OCI-LY7 (cell line): ENCODE measurements at regions not wholly inside any gene's neighbourhood (a gene's known extent, or its start where the extent isn't known, plus 50 kb on each side); places are given as distances from the start of the nearest gene placed in this dataset.

ENCODE experiments used
- BruUV-seq: library from RNA; stranded (reverse); fragments of 400-500 nt; replicated peaks from 2 replicates; lab custom pipeline; 2021; lab: Mats Ljungman, UMichigan
- CTCF ChIA-PET: fragments of 300-600 bp; sonication (Branson Sonifier 250); formaldehyde crosslinking; loops from one replicate; lab custom pipeline; 2022; ENCODE audit warnings: antibody characterized with exemption; ENCODE audit not compliant: unreplicated experiment; lab: Charles Lee
- POLR2A ChIA-PET: fragments of 300-600 bp; sonication (Branson Sonifier 250); formaldehyde crosslinking; loops from one replicate; lab custom pipeline; 2022; ENCODE audit warnings: antibody characterized with exemption; lab: Charles Lee
- DNase-seq: peaks from one replicate; pipeline ENCODE4 v3.0.0-alpha.2; 2015; ENCODE audit warnings: low spot score
- H2AFZ ChIP-seq: fragments of 200-600 bp; sonication (generic), shearing (Covaris generic); 2 replicates; pipeline ENCODE4 v1.6.1; 2014; ENCODE audit warnings: mild to moderate bottlenecking, antibody characterized with exemption, low read length, moderate library complexity
- H3K27ac ChIP-seq: fragments of 200-600 bp; sonication (generic); 2 replicates; pipeline ENCODE4 v1.5.1; 2014; ENCODE audit warnings: mixed run types, low read depth, mild to moderate bottlenecking, moderate library complexity, low read length, inconsistent platforms; ENCODE audit not compliant: poor library complexity, severe bottlenecking
- H3K36me3 ChIP-seq: fragments of 200-600 bp; sonication (generic); 2 replicates; pipeline ENCODE4 v1.6.1; 2014; ENCODE audit warnings: mild to moderate bottlenecking, antibody characterized with exemption, low read length, moderate library complexity, mixed read lengths; ENCODE audit not compliant: insufficient read depth
- H3K4me1 ChIP-seq: fragments of 200-600 bp; sonication (generic); 2 replicates; pipeline ENCODE4 v1.5.1; 2014; ENCODE audit warnings: mild to moderate bottlenecking, low read length; ENCODE audit not compliant: insufficient read depth, poor library complexity, severe bottlenecking
- H3K4me2 ChIP-seq: fragments of 200-600 bp; sonication (generic); 2 replicates; pipeline ENCODE4 v1.6.1; 2014; ENCODE audit warnings: mild to moderate bottlenecking, low read length
- H3K4me3 ChIP-seq: fragments of 200-600 bp; sonication (generic); 2 replicates; pipeline ENCODE4 v1.5.1; 2014; ENCODE audit warnings: mild to moderate bottlenecking, low read depth, low read length; ENCODE audit not compliant: poor library complexity, severe bottlenecking
- H3K79me2 ChIP-seq: fragments of 200-600 bp; sonication (generic); 2 replicates; pipeline ENCODE4 v1.6.1; 2016; ENCODE audit warnings: low read depth, mild to moderate bottlenecking, low read length, moderate library complexity, mixed read lengths; ENCODE audit not compliant: insufficient read depth
- H3K9me2 ChIP-seq: fragments of 200-600 bp; sonication (generic); 2 replicates; pipeline ENCODE4 v1.6.1; 2016; ENCODE audit warnings: mild to moderate bottlenecking, low read length, mixed read lengths; ENCODE audit not compliant: insufficient read depth
- H3K9me3 ChIP-seq: fragments of 200-600 bp; sonication (generic); 2 replicates; pipeline ENCODE4 v1.6.1; 2014; ENCODE audit warnings: mild to moderate bottlenecking, mixed run types, low read length, mixed read lengths
- H4K20me1 ChIP-seq: fragments of 200-600 bp; sonication (generic); 2 replicates; pipeline ENCODE4 v1.6.1; 2014; ENCODE audit warnings: mild to moderate bottlenecking, antibody characterized with exemption, low read length, moderate library complexity, mixed read lengths; ENCODE audit not compliant: insufficient read depth
- EZH2phosphoT487 ChIP-seq: fragments of 200-600 bp; sonication (generic); IDR thresholded peaks from 2 replicates; pipeline ENCODE4 v1.6.1; 2018; ENCODE audit warnings: low read depth, borderline replicate concordance, mild to moderate bottlenecking, mixed run types, antibody characterized with exemption, low read length, moderate library complexity, mixed read lengths
- intact Hi-C: fragments of 100-400 bp; cut with micrococcal nuclease; formaldehyde crosslinking; loops from one replicate; pipeline ENCODE4 v1.10.0; 2022; ENCODE audit not compliant: unreplicated experiment
- TF ChIP-seq, protein P1 (sequence below): fragments of 200-600 bp; sonication (generic); conservative IDR thresholded peaks from 2 replicates; pipeline ENCODE4 v1.5.1; 2014; ENCODE audit warnings: mild to moderate bottlenecking, antibody characterized with exemption, low read length, moderate library complexity, mixed read lengths

DNA sequence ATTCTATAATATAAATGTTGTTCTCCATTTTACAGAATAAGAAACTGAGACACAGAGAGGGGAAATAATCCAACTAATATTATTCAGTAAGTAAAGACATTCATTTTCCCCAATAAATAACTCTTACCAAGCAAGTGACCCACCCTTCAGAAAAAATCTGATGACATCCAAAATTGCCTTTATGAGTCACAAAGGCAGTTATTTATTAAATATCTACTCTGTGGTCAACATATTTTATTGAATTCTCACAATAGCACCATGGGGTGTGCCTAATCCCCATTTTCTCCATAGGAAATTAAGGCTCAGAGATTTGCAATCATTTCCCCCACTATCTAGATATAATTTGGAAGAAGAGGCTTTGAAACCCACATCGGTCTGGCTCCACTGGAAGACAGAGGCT is 161.5 kb upstream of the ISX start:
- no peak overlapping the region for H3K27ac ChIP-seq
- no peaks in the 10 kb centered on the region for H4K20me1 ChIP-seq
- no peaks in the 10 kb centered on the region for H3K79me2 ChIP-seq
- H3K9me2 ChIP-seq, result no peaks in the 10 kb centered on the region
- BruUV-seq, result no TSS peak
- H3K36me3 ChIP-seq, result no peaks in the 10 kb centered on the region
- no peak overlapping the region for H3K4me2 ChIP-seq
- intact Hi-C loops, result no loop called here
- TF ChIP-seq, protein P1, sequence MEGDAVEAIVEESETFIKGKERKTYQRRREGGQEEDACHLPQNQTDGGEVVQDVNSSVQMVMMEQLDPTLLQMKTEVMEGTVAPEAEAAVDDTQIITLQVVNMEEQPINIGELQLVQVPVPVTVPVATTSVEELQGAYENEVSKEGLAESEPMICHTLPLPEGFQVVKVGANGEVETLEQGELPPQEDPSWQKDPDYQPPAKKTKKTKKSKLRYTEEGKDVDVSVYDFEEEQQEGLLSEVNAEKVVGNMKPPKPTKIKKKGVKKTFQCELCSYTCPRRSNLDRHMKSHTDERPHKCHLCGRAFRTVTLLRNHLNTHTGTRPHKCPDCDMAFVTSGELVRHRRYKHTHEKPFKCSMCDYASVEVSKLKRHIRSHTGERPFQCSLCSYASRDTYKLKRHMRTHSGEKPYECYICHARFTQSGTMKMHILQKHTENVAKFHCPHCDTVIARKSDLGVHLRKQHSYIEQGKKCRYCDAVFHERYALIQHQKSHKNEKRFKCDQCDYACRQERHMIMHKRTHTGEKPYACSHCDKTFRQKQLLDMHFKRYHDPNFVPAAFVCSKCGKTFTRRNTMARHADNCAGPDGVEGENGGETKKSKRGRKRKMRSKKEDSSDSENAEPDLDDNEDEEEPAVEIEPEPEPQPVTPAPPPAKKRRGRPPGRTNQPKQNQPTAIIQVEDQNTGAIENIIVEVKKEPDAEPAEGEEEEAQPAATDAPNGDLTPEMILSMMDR, result no peak
- no peak for TF ChIP-seq EZH2phosphoT487
- H3K9me3 ChIP-seq, result no peaks in the 10 kb centered on the region
- H2AFZ ChIP-seq, result no peak overlapping the region
- no peak for DNase-seq
- CTCF ChIA-PET, result no interaction called here
- POLR2A ChIA-PET, result no interaction called here
- H3K4me3 ChIP-seq, result no peak overlapping the region
- no peaks in the 10 kb centered on the region for H3K4me1 ChIP-seq

DNA sequence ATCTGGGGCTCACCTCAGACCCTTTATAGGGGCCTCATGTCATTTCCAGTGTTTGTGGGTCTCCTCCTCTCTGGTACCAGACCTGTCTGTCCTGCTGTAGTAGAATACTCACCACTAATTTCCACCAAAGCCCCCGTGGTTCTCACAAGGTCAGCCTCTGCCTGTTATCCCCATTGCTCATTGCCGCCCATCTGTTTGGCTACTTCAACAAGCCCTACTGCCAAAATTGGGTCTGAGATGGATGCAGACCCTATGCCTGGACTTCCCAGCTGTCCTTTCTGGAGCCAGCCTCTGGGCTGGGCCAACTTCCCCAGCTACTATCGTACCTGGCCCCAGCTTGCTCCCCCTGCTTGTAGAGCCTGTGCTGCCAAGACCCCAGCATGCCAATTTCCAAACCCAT is 152.1 kb upstream of the ISX start:
- Histone ChIP-seq H3K4me1 (no peaks in the 10 kb centered on the region), H3K9me2 (no peaks in the 10 kb centered on the region), H3K9me3 (no peaks in the 10 kb centered on the region), H3K79me2 (no peaks in the 10 kb centered on the region), H2AFZ (no peak overlapping the region), H4K20me1 (no peaks in the 10 kb centered on the region), H3K4me3 (no peak overlapping the region), H3K27ac (no peak overlapping the region), H3K4me2 (no peak overlapping the region), H3K36me3 (no peaks in the 10 kb centered on the region)
- ChIA-PET CTCF (no interaction called here), POLR2A (interaction anchor here (0.6 kb wide), 1 partner anchor 374 kb away, joined by 3 read pairs; no protein-coding TSS in a partner anchor)
- TF ChIP-seq EZH2phosphoT487, result no peak
- TF ChIP-seq, protein P1, result no peak
- intact Hi-C loops, result no loop called here
- no peak for DNase-seq
- no TSS peak for BruUV-seq

DNA sequence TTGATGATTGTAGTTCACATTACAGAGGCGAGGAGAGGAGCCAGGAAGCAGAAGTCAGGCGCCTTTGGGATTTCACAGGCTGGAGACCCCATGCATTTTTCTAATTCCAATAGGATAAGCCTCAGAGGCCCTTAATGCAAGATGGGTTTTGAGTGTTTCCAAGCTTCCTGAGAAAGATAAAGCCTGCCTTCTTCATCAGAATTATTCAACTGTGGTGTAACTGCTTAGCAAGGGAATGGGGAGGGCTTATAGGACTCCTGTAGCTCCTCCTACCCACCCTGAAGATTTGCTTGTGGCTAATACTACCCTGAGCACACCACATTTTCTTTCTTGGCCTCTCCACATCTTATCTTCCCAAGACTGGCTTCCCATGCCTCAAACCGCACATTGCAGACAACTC is 151.1 kb upstream of the ISX start:
- intact Hi-C loops, result no loop called here
- Histone ChIP-seq H3K4me1 (no peaks in the 10 kb centered on the region), H3K36me3 (no peaks in the 10 kb centered on the region), H4K20me1 (no peaks in the 10 kb centered on the region), H3K9me2 (no peaks in the 10 kb centered on the region), H3K79me2 (no peaks in the 10 kb centered on the region), H3K4me3 (no peak overlapping the region), H3K9me3 (no peaks in the 10 kb centered on the region), H3K27ac (no peak overlapping the region), H2AFZ (no peak overlapping the region), H3K4me2 (no peak overlapping the region)
- no TSS peak for BruUV-seq
- DNase-seq, result no peak
- no peak for TF ChIP-seq EZH2phosphoT487
- TF ChIP-seq, protein P1, result no peak
- ChIA-PET CTCF (interaction anchor here (0.6 kb wide), 1 partner anchor 32 kb away, joined by 5 read pairs; no protein-coding TSS in a partner anchor), POLR2A (interaction anchor here (0.6 kb wide), 1 partner anchor 951 kb away, joined by 3 read pairs; no protein-coding TSS in a partner anchor)
